ENCODE measurements at regions not wholly inside any gene's neighbourhood (a gene's known extent, or its start where the extent isn't known, plus 50 kb on each side); places are given as distances from the start of the nearest gene placed in this dataset.
A peak's percentile ranks its signal among the peaks of the same experiment; 100 is the strongest.

DNA sequence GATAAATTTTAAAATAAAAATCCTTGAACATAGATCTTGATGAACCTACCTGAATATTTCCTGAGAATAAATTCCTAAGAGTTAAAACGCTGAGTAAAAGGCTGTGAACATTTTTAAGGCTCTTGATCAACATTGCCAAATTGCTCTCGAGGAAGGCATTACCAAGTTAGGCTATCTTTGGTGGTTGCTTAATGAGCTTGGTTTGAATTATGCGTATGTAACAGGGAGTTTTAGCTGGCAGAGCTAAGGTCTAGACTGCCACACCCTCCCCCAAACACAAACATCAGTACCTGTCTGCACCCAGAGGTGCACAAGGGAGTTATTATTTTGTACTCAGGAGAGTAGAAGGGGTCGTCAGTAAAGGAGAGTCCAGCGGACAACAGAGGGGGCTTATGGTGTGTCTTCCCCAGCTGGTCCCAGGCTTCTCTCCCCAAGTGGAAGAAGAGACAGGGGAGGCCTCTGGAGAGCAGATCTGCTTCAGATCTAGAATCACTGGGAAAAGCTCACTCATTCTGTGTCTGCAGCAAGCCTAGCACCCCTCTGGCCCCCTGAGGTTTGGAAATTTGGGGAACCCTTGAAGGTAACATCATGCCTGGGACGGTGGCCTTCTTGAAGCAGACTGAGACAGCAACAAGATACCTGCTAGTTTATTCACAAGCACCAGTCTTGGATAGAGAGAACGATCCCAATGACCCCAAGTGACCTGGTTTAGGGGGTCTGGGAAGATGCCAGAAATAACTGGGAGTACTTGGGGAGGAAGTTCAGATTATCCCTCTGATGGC, 197.2 kb upstream of the ID2 start:
- H3K4me3 ChIP-seq (replicated peaks; ENCODE audit: low read depth, low read length), result no peak overlapping the region
- TF ChIP-seq, protein P1, sequence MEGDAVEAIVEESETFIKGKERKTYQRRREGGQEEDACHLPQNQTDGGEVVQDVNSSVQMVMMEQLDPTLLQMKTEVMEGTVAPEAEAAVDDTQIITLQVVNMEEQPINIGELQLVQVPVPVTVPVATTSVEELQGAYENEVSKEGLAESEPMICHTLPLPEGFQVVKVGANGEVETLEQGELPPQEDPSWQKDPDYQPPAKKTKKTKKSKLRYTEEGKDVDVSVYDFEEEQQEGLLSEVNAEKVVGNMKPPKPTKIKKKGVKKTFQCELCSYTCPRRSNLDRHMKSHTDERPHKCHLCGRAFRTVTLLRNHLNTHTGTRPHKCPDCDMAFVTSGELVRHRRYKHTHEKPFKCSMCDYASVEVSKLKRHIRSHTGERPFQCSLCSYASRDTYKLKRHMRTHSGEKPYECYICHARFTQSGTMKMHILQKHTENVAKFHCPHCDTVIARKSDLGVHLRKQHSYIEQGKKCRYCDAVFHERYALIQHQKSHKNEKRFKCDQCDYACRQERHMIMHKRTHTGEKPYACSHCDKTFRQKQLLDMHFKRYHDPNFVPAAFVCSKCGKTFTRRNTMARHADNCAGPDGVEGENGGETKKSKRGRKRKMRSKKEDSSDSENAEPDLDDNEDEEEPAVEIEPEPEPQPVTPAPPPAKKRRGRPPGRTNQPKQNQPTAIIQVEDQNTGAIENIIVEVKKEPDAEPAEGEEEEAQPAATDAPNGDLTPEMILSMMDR (IDR thresholded peaks at IDR 0.05; ENCODE audit: low read length, missing control alignments), result no peak
- DNase-seq (ENCODE audit: low read depth), result no peak

DNA sequence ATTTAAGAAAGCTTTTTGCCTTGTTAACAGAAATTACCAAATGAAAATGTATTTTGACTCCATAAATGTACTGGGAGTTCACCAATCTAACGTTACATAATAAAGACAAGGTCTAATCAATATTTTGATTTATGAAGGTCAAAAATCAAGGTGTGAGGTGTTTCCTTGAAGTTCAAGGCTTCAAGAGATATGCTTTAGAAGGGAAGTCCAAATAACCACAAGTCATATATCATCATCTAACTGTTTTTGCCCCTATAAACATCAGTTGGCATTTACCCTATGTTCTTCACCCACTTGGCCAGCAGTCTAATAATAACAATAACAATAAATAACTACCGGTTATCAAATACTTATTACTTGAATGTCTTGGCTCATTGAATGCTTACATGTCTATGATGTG, 196.1 kb upstream of the ID2 start:
- no peak for DNase-seq (ENCODE audit: low read depth)
- no peak overlapping the region for H3K4me3 ChIP-seq (replicated peaks; ENCODE audit: low read depth, low read length)
- TF ChIP-seq, protein P1 (IDR thresholded peaks at IDR 0.05; ENCODE audit: low read length, missing control alignments), result no peak

DNA sequence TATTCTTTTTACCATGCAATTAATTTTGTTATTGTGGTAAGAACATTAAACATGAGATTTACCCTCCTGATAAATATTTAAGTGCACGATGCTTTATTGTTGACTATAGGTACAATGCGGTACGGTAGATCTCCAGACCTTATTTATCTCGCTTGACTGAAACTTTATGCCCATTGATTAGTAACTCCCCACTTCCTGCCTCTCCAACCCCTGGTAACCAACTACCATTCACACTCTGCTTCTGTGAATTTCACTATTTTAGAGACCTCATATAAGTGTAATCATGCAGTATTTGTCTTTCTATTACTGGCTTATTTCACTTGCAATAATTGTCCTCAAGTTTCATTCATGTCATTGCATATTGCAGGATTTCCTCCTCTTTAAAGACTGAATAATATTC, 195.7 kb upstream of the ID2 start:
- no peak for DNase-seq (ENCODE audit: low read depth)
- TF ChIP-seq, protein P1 (IDR thresholded peaks at IDR 0.05; ENCODE audit: low read length, missing control alignments), result no peak
- no peak overlapping the region for H3K4me3 ChIP-seq (replicated peaks; ENCODE audit: low read depth, low read length)

DNA sequence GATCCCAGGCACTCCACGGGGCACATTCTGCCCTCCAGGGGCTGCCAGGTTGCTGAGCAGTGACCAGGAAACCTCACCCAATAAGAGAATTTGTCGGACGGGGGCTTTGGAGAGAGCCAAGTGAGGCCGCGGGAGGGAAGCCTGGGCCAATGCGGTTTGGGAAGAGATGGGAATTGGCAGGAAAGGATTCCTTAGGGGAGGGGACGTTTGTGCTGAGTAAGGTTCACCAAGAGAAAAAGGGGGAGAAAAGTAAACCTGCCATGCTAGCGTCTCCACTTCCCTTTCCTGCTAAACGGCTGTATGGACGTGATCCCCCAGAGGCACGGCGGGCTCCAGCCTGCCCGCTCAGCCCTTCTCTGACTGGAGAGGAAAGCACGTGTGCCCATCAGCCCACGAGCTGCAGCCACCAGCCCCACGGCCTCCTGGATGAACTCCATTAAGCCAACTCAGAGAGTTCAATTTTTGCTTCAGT, 194.4 kb upstream of the ID2 start:
- TF ChIP-seq, protein P1 (IDR thresholded peaks at IDR 0.05; ENCODE audit: low read length, missing control alignments), result no peak
- H3K4me3 ChIP-seq (replicated peaks; ENCODE audit: low read depth, low read length), result no peak overlapping the region
- DNase-seq (ENCODE audit: low read depth), result no peak

DNA sequence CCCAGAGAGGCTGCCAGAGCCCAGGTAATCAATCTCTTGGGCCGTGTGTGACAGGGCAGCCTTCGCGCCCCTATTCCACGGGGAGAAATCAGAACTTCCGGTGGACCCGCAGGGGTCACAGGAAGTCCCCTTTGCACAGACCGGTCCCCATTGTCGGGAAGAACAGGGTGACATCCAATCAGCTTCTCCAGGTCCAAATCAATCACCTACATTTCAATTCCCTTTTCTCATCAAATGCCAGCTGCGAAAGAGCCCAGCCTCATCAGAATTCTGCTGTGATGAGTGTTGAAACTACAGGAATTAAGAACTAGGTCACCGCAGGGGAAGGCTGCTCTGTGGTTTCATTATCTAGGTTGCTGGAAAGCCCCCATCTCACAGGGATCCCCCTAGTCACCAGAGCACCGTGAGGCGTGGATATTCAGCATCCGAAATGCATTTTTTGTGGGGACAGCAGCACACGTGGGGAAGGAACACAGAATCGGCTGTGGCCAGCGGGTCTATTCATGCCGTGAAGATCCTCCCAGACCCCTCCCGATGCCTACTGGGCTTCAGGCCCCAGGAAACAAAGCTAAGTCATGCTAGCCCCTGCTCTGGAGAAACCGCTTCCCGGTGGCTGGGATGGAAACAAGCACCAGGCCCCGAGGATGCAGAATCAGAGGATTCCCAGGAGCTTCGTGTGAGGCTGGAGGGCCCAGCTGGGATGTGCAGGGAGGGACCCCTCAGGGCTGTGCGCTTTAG, 193.7 kb upstream of the ID2 start:
- DNase-seq (ENCODE audit: low read depth), result peak; percentile 3
- H3K4me3 ChIP-seq (replicated peaks; ENCODE audit: low read depth, low read length), result no peak overlapping the region
- TF ChIP-seq, protein P1 (IDR thresholded peaks at IDR 0.05; ENCODE audit: low read length, missing control alignments), result no peak

DNA sequence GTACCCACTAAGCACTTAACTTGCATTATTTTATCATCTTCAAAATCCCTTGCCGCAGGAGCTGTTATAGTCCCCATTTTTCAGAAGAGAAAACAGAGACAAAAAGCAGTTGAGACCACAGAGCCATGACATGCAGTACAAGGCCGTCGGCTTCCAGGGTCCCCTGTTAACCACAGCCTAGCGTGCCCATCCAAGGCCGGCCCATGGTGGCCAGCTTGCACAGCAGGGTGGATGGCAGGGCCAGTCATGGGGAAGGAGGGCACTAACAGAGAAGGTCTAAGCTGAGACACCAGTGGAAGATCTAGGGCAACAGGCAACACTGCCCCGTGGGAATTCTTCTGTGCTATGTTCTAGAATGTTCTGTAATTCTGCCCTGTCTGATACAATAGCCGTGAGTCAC, 192.6 kb upstream of the ID2 start:
- no peak overlapping the region for H3K4me3 ChIP-seq (replicated peaks; ENCODE audit: low read depth, low read length)
- no peak for DNase-seq (ENCODE audit: low read depth)
- TF ChIP-seq, protein P1 (IDR thresholded peaks at IDR 0.05; ENCODE audit: low read length, missing control alignments), result no peak

Data from fibroblast of pulmonary artery (primary cell).